Liver (tissue), 3 donors: ENCODE measurements at regions not wholly inside any gene's neighbourhood (a gene's known extent, or its start where the extent isn't known, plus 50 kb on each side); places are given as distances from the start of the nearest gene placed in this dataset.

Experiments used
- EGR1 ChIP-seq, 2 donors: IDR thresholded peaks; 2 replicates each; pipeline ENCODE4 v1.6.1; 2016 to 2018; ENCODE audit warnings: antibody characterized with exemption in 2 of 2, low read depth in 2 of 2
- FOXA1 ChIP-seq: IDR thresholded peaks from 2 replicates; pipeline ENCODE4 v1.6.1; 2016; ENCODE audit warnings: antibody characterized with exemption
- JUND ChIP-seq, 2 donors: IDR thresholded peaks; 2 replicates each; pipeline ENCODE4 v1.6.1; 2016; ENCODE audit warnings: antibody characterized with exemption in 2 of 2
- RAD21 ChIP-seq, 2 donors: IDR thresholded peaks; 2 replicates each; pipeline ENCODE4 v1.6.1; 2016; ENCODE audit warnings: antibody characterized with exemption in 2 of 2, mild to moderate bottlenecking in 2 of 2
- SP1 ChIP-seq: IDR thresholded peaks from 2 replicates; pipeline ENCODE4 v1.6.1; 2018; ENCODE audit warnings: antibody characterized with exemption, mild to moderate bottlenecking
- YY1 ChIP-seq: IDR thresholded peaks from 2 replicates; pipeline ENCODE4 v1.6.1; 2016; ENCODE audit warnings: antibody characterized with exemption, mild to moderate bottlenecking
- TF ChIP-seq, protein P1 (sequence below): fragments of 150-350 bp; IDR thresholded peaks from 2 replicates; pipeline ENCODE4 v1.5.1; 2017; ENCODE audit warnings: improper control_type of control experiment, low read depth, low read length; ENCODE audit not compliant: missing input control
- TF ChIP-seq, protein P2 (sequence below): IDR thresholded peaks from 2 replicates; pipeline ENCODE4 v1.6.1; 2016; ENCODE audit warnings: antibody characterized with exemption, mild to moderate bottlenecking
- TF ChIP-seq, protein P3 (sequence below): IDR thresholded peaks from 2 replicates; pipeline ENCODE4 v1.6.1; 2016; ENCODE audit warnings: antibody characterized with exemption
- donor health status: healthy.
- donor health status: healthy.

DNA sequence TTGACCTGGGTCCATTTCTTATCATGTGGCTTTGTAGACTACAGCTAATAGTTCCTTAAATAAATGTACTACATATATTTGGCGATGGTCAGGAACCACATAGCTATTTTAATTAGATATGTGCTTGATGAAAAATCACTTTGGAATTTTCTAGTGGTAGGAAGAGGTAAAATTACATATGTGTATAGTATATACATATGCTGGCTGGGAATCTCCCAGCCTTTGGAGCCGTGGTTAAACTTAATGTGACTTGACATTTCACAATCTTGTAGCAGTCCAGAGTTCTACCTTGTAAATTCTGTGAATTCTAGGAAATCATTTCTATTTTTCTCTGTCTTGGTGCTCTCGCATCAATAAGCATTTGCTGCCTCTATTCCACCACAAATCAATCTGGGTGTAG lies 565.0 kb downstream of the DMRTA1 start:
- TF ChIP-seq, protein P1, sequence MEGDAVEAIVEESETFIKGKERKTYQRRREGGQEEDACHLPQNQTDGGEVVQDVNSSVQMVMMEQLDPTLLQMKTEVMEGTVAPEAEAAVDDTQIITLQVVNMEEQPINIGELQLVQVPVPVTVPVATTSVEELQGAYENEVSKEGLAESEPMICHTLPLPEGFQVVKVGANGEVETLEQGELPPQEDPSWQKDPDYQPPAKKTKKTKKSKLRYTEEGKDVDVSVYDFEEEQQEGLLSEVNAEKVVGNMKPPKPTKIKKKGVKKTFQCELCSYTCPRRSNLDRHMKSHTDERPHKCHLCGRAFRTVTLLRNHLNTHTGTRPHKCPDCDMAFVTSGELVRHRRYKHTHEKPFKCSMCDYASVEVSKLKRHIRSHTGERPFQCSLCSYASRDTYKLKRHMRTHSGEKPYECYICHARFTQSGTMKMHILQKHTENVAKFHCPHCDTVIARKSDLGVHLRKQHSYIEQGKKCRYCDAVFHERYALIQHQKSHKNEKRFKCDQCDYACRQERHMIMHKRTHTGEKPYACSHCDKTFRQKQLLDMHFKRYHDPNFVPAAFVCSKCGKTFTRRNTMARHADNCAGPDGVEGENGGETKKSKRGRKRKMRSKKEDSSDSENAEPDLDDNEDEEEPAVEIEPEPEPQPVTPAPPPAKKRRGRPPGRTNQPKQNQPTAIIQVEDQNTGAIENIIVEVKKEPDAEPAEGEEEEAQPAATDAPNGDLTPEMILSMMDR = no peak
- TF ChIP-seq EGR1 (IDR thresholded peaks at IDR 0.05; ENCODE audit: low read depth in 2 of 2) (no peak), JUND (IDR thresholded peaks at IDR 0.05) (no peak), FOXA1 (no peak), YY1 (no peak), RAD21 (IDR thresholded peaks at IDR 0.05) (no peak), SP1 (no peak)
- TF ChIP-seq, protein P2, sequence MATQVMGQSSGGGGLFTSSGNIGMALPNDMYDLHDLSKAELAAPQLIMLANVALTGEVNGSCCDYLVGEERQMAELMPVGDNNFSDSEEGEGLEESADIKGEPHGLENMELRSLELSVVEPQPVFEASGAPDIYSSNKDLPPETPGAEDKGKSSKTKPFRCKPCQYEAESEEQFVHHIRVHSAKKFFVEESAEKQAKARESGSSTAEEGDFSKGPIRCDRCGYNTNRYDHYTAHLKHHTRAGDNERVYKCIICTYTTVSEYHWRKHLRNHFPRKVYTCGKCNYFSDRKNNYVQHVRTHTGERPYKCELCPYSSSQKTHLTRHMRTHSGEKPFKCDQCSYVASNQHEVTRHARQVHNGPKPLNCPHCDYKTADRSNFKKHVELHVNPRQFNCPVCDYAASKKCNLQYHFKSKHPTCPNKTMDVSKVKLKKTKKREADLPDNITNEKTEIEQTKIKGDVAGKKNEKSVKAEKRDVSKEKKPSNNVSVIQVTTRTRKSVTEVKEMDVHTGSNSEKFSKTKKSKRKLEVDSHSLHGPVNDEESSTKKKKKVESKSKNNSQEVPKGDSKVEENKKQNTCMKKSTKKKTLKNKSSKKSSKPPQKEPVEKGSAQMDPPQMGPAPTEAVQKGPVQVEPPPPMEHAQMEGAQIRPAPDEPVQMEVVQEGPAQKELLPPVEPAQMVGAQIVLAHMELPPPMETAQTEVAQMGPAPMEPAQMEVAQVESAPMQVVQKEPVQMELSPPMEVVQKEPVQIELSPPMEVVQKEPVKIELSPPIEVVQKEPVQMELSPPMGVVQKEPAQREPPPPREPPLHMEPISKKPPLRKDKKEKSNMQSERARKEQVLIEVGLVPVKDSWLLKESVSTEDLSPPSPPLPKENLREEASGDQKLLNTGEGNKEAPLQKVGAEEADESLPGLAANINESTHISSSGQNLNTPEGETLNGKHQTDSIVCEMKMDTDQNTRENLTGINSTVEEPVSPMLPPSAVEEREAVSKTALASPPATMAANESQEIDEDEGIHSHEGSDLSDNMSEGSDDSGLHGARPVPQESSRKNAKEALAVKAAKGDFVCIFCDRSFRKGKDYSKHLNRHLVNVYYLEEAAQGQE = no peak
- TF ChIP-seq, protein P3, sequence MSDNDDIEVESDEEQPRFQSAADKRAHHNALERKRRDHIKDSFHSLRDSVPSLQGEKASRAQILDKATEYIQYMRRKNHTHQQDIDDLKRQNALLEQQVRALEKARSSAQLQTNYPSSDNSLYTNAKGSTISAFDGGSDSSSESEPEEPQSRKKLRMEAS = no peak
